Hematopoietic multipotent progenitor cell (in vitro differentiated cells): ENCODE measurements at regions not wholly inside any gene's neighbourhood (a gene's known extent, or its start where the extent isn't known, plus 50 kb on each side); places are given as distances from the start of the nearest gene placed in this dataset.

Source experiments
- DNase-seq, 3 donors: peaks; one replicate each; pipeline ENCODE4 v3.0.0-alpha.2; 2011 to 2015; ENCODE audit warnings: low read depth in 2 of 3, low spot score in 2 of 3

DNA sequence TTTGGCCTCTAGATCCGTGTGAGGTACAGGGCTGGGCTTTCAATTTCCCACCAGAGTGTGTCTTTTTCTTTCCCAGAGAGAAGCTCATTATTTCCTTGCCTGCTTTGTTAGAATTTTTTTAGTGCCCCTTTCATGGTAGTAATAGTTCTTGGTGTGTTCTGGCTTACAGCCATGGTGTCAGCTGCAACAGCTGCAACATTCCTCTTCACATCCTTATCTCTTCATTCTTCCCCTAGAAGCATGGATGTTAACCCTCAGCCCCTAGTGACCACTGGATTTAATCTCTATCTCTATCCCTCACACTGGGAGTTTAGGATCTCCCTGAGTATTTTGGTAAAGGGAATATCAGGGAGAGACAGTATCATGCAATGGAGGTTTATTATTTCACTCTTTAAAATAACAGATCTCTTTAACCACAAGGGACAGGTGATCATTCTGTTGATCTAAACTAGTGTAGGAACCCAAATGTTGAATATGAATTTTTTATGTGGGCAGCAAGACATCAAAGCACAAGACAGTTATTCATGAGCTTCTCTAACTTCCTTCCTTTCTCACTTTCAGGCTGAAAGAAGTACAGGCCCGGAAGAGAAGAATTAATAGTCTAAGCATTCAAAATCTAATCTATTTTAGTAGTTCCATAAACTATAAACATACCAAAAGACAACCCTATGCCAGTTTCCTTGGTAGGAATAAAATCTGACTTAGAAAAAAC, 160.2 kb downstream of the FAM170A start:
- DNase-seq = no peak

GRCh38 chr5:119792161-119792799, 162.9 kb downstream of the FAM170A start:
- DNase-seq = no peak

DNA sequence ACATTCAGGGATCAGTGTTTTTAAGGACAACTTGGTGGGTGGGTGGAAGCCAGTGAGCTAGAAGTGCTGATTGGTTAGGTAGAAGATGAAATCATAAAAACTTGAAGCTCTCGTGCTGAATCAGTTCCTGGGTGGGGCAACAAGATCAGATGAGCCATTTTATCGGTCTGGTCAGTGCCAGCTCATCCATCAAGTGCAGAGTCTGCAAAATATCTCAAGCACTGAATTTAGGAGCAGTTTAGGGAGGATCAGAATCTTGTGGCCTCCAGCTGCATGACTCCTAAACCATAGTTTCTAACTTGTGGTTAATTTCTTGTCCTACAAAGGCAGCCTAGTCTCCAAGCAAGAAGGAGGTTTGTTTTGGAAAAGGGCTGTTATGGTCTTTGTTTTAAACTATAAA, 166.4 kb downstream of the FAM170A start:
- no peak for DNase-seq

- no peak for DNase-seq
Measured at GRCh38 chr5:119801570-119801969, 172.2 kb downstream of the FAM170A start.

GRCh38 chr5:119808024-119808423, 178.7 kb downstream of the FAM170A start:
- no peak for DNase-seq

- no peak for DNase-seq
Measured at GRCh38 chr5:119808474-119808873, 179.1 kb downstream of the FAM170A start.

- no peak for DNase-seq
Measured at GRCh38 chr5:119810217-119810616, 180.9 kb downstream of the FAM170A start.

- no peak for DNase-seq
Measured at GRCh38 chr5:119811458-119811857, 182.1 kb downstream of the FAM170A start.

- no peak for DNase-seq
Measured at GRCh38 chr5:119814655-119815054, 185.3 kb downstream of the FAM170A start.

GRCh38 chr5:119816055-119816454, 186.7 kb downstream of the FAM170A start:
- DNase-seq = no peak

DNA sequence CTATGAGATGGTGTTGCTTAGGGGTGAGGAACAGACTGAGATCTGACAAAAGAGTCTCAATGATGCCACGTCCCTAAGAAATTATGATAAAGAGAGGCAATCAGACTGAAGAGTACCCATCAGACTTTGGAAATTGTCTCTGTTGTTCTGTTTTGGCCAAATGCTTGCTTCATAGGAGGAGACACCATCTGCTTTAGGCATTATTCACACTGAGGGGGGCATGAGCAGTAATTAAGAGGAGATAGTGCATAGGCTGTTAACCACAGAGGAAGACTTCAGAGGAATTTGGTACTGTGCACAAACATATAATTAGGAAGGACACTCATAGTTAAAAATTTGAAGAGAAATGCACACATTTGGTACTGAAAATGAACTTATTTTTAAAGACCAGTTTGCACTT, 190.7 kb downstream of the FAM170A start:
- no peak for DNase-seq

DNA sequence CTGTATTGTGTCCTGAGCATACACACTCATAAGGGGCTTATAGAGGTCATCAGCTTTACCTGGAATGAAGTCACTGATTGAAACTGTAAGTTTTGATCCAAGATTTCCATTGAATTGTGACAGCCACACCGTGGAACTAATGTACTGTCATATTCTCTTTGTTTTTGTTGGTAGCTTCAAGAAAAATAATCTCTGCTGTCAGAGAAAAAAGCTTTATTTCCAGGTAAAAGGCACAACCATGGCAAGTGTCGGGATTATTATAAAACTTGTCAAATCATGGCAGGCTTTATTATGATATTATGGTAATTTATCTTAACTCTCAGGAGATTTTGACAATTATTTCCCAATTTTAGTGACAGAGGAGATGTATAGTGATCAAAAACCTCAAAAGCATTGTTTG, 191.2 kb downstream of the FAM170A start:
- DNase-seq = no peak

DNA sequence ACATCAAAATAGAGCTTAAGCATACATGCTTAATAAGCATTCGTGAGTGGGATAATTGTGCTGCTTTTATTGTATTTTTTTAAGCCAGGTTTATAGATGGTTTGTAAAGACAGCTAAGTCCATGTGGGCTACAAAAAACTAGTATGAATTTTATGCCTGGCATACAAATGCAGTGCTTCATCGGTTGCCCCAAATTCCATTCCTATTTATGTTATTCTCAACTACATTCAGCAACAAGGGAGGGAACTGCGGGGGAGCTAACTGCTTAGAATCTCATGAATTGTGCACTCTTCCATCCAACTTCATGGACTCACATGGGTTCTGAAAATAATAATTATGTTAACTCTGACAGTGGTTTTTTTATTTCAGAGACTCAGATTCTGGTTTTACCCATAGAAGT, 199.2 kb downstream of the FAM170A start:
- DNase-seq = no peak

DNA sequence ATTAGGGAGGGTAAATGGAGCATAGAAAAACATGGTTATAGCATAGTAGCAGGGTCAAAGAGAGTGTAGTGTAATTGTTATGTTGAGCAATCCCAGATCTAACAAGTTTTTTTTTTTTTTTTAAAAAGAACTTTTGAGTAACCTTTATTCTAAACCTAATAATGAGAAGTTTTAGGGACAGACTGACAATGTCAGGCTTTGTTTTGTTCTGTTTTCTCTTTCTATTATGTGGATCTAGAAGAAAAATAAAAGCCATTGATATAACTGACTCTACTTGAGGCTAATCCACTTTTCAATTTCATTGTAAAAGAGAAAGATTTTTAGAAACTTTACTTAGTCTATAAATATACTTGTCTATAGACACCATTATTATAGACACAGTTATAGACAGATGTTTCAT, 200.0 kb downstream of the FAM170A start:
- DNase-seq = no peak

GRCh38 chr5:119833176-119833575, 203.8 kb downstream of the FAM170A start:
- no peak for DNase-seq

DNA sequence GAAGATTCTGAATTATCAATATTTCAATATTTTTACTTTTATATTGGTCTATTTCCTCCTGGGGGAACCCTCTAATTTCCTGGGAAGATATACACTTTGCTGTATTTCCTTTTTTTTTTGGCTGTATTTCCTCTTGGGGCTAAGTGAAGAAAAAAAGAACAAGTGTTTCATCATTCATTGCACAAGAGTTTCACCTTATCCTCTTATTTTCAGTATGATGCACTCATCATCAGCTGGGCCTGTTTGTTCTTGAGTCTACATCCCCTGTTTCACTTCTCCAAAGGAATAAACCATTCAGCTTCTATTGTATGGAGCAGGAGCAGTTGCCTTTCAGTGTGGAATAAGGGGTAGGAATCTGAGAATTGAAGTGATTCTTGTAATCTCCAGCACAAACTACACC, 210.8 kb downstream of the FAM170A start:
- DNase-seq = no peak

DNA sequence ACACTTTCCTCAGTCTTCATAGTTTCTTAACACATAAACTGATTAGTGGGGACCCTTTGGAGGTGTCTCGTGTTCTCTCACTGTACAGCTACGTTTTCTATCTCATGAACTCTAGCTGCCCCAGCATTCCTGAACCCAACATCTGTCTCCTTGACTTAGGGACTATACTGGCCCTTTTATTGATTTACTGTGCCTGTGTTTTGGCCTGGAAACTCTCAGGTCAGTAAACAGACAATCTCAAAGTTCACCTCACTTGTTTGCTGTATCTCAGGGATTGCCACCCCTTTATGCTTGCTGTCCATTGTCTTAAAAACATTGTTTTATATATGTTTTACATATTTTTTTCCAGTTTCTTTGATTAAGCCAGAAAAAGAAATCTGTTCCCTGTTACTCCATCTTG, 222.8 kb downstream of the FAM170A start:
- DNase-seq = no peak

DNA sequence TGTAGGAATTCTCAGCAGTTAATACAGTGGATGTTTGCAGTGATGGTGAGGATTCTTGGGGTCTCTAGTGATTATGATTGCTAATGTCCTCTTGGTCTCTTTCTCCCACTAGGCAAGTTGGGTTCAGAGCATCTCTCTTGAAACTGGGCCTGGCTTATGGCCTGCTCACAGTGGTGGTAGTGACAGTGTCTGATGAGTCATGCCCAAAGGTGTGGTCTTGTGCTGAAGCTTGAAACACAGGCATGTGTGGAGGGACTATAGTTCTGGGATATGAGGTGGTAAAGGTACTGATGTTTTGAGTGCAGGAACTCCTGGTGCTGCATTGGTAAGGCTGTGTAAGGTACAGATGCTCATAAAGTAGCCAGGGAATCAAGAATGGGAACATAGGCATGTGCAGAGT, 231.1 kb downstream of the FAM170A start:
- no peak for DNase-seq

GRCh38 chr5:119862619-119863018, 233.3 kb downstream of the FAM170A start:
- no peak for DNase-seq

DNA sequence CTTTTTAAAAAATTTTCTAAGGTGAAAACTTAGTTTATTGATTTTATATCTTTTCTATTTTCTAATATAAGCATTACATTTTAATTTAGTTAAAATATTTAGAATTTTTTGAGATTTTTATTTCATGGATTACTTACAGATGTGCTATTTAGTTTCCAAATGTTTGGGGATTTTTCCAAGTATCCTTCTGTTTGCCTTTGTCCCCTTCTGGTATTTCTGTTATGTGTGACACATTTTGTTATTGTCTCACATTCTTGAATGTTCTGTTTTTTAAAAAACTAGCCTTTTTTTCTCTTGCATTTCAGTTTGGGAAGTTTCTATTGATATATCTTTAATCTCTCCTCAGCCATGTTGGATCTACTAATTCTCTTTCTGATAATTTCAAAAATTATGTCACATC, 234.9 kb downstream of the FAM170A start:
- DNase-seq = no peak

DNA sequence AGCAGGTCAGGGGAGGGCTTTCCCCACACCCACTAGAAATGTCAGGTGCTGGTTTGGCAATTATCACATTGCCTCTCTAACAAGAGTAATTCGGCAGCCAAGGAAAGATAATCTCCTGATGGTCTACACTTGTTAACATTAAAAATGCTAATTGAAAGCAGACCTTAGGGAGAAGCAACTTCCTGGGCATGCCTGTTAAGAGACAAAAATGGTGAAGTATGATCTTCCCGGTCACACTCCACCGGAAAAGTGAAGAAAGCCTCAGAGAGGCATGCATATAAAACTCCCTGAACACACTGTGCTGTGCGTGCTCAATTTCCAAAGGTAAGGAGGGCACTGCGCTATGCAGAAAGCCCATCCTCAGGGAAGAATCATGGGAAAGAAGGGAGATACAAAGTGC, 244.3 kb downstream of the FAM170A start:
- DNase-seq = no peak

DNA sequence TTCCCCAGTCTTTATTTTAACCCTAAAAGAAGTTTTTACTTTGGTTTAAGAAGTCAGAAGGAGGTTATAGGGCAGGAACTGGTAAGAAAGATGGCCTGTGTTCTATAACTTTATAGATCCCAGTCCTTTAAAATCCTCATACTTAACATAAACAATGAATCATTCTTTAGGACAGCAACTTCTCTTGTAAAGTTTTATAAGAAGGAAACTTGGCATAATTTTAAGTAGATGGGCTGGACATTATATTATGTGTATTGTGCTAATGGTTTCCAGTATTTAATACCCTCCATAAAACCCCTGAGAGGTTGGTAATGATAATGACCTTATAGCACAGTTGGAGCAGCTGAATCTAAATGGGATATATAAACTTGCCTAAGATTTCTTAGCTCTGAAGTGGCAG, 247.2 kb downstream of the FAM170A start:
- no peak for DNase-seq

DNA sequence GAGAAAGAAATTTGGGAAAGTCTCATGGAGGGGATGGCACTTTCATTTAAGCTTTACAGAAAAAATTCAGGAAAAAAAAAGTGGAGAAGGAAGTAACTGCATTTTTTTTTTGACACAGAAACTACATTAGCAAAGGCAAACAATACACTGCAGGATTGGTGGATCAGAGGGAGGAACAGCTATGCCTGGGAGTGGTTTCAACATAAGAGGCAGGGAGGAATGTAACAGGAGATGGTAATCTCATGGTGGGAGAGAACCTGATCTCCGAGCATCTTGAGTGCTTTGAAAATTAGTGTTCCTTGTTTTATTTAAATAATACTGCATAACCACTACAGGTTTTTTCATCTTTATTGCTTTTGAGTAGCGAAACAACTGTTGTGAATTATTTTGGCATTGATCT, 249.4 kb downstream of the FAM170A start:
- no peak for DNase-seq
